Astrocyte of the hippocampus (primary cell): ENCODE measurements at regions not wholly inside any gene's neighbourhood (a gene's known extent, or its start where the extent isn't known, plus 50 kb on each side); places are given as distances from the start of the nearest gene placed in this dataset.

Experiments used
- DNase-seq: peaks from one replicate; pipeline ENCODE4 v3.0.0; 2011; ENCODE audit warnings: low read depth, low spot score

- no peak for DNase-seq
Measured at GRCh38 chr13:95447814-95448213, 104.7 kb upstream of the CLDN10 start.

- peak; percentile 8 for DNase-seq
Measured at GRCh38 chr13:95451656-95452055, 100.9 kb upstream of the CLDN10 start.

DNA sequence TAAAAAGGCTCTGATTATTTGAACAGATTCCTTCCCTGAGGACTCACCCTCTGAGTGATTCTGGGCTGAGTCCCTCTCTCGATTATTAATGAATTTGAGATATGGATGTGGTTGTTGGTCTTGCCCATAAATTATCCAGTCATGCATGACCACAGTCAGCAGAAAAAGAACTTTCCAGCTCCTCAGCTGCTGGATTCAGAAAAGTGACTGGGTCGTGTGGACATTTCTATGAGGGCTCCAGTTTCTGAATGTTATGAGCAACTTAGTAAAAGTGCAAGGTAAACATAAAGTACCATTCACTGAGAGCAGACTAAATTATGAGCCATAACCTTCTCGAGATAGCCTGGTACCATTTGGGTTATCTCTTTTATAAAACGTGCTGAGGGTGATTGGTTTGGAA, 100.1 kb upstream of the CLDN10 start:
- peak; percentile 68 for DNase-seq

- DNase-seq = no peak
Measured at GRCh38 chr13:95455782-95456181, 96.7 kb upstream of the CLDN10 start.

GRCh38 chr13:95456815-95457214, 95.7 kb upstream of the CLDN10 start:
- no peak for DNase-seq

GRCh38 chr13:95457294-95457693, 95.2 kb upstream of the CLDN10 start:
- DNase-seq = no peak

- DNase-seq = peak; percentile 54
Measured at GRCh38 chr13:95462801-95463200, 89.7 kb upstream of the CLDN10 start.

DNA sequence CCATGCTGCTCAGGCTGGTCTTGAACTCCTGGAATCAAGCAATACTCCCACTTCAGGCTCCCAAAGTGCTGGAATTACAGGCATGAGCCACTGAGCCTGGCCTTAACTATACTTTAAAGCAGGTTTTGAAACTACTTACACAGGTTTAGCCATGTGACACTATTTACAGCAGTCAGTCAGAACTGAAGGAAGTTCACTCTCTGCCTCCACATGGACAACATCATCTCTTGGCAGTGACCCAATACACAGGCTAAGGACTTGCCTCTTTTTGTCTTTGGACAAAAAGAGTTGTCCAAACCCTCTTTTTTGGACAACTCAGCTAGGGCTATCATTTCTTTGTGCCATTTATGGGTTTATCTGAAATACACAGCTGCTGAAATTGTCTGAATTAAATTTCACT, 89.0 kb upstream of the CLDN10 start:
- no peak for DNase-seq

GRCh38 chr13:95470574-95471366, 81.8 kb upstream of the CLDN10 start:
- no peak for DNase-seq

DNA sequence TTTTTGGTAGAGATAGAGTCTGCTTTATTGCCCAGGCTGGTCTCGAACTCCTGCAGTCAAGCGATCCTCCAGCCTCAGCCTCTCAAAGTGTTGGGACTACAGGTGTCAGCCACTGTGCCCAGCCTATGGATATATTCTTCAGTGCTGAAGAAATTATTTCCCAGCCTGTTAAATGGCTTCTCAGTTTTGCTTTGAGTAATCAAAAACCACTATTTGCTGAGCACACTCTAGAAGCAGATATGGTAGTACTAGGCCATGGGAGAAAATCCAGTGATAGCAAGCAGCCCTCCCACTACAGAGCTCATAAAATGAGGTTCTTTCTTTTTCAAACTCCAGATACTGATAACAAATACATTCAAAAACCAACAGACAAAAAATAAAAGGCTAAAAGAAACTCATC, 80.6 kb upstream of the CLDN10 start:
- DNase-seq = no peak

DNA sequence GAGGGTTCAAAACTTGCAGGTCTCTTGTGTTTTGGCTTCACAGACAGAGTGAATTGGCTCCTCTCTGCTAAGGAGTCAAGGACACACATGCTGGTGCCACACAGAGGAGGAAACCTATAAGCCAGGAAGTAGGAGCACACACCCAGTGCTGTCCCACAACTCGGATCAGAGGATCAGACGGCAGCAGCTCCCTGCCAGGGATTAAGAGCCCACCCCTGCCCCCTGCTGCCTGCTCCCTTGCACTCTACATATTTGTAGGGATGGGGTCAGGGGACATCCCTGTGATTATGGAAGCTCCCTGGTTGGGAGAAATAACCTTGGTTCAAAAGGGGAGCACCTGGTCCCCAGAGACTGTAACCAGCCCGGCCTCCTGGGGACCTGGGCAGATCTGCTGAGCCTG, 77.5 kb upstream of the CLDN10 start:
- no peak for DNase-seq

- no peak for DNase-seq
Measured at GRCh38 chr13:95477187-95477586, 75.3 kb upstream of the CLDN10 start.

- no peak for DNase-seq
Measured at GRCh38 chr13:95479731-95480130, 72.8 kb upstream of the CLDN10 start.

DNA sequence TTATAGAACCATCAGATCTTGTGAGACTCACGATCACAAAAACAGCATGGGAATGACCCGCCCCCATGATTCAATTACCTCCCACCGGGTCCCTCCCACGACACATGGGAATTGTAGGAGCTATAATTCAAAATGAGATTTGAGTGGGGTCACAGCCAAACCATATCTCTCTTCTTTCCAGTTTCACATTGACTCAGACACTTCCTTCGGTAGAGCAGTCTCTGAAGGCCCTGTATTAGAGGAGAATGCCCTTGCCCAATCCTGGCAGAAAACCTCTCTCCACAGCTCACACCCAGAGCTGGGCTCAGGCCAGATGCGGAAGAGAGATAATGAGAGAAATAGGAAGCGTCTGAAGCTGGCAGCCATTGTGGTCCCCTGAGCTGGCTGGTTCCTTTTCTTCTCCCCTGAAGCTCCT, 72.4 kb upstream of the CLDN10 start:
- DNase-seq = no peak

DNA sequence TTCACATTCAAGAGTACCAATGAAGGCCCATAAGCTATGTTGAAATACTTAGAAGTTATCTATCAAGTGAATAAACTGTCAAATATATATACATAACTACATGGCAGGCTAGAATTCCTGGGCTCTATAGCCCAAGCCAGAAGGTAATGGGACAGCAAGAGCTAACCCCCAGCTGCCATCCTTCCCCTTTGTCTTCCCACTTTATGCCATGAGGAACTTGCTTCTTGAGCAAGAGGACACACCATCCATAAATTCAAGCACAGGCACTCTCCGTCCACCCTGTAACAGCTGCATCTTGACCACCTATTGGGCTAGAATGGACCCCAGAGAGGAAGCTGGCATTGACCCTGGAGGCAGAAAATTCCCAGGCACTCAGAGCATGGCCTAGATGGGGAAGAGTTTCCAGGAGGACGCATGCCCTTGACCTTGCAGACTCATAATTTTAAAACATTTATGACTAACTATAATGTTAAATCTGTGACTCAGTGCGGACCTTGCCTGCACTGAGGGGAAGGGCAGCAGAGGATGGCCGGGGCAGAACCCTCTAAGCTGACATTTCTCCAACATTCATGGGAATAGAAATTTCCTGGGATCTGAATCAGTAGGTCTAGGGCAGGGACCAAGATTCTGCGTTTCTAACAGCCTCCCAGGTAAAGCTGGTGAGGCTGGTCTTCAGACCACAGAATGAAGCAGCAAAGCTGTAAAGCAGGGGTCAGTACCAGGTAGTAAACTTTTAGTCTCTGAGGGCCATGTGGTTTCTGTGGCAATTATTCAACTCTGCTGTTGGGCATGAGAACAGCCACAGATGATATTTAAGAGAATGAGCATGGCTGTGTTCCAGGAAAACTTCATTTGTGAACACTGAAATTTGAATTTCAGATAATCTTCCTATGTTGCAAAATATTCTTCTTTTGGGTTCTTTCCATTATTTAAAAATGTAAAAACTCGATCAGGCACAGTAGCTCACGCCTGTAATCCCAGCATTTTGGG, 71.4 kb upstream of the CLDN10 start:
- no peak for DNase-seq

DNA sequence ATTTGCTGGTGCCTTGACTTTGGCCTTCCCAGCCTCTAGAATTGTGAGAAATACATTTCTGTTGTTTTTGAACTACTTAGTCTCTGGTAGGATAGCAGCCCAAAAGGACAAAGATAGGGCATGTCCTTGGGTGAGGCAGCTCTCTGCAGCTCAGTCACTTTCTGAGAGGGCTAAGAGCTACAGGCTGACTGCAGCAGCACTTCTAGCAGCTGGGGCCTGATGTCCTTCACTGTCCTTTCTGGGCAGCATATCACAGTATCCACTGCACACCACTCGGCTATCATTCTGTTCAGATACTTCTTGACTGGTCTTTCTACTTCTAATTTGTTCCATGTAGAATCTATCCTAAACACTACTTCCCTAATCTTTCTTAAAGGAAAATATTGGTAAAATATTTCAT, 68.5 kb upstream of the CLDN10 start:
- no peak for DNase-seq

GRCh38 chr13:95485045-95485517, 67.4 kb upstream of the CLDN10 start:
- peak; percentile 67 for DNase-seq

- DNase-seq = no peak
Measured at GRCh38 chr13:95485518-95486144, 66.9 kb upstream of the CLDN10 start.

DNA sequence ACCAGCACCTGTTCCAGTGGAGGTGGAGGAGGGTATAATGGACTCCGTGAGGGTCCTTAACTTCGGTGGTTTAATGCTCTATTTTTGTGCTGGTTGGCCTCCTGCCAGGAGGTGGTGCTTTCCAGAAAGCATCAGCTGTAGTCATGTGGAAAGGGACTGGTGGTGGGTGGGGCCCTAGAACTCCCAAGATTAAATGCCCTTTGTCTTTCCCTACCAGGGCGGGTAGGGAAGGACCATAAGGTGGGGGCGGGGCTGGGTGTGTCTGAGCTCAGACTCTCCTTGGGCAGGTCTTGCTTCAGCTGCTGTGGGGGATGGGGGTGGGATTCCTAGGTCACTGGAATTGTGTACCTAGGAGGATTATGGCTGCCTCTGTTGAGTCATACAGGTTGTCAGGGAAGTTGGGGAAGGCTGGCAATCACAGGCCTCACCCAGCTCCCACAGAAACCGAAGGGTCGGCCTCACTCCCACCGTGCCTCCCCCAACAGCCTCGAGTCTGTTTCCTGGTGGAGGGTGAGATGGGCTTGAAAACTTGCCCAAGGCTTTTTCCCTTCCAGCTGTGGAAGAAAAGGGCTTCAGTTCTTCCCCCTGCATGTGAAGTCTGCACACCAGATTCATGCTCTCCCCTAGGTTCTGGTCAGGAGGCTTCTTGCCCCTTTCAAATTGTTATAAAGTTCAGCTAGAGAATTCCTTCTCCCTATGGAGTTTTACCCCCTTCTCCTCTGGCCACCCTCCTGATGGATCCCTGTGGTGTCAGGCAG, 60.3 kb upstream of the CLDN10 start:
- no peak for DNase-seq

DNA sequence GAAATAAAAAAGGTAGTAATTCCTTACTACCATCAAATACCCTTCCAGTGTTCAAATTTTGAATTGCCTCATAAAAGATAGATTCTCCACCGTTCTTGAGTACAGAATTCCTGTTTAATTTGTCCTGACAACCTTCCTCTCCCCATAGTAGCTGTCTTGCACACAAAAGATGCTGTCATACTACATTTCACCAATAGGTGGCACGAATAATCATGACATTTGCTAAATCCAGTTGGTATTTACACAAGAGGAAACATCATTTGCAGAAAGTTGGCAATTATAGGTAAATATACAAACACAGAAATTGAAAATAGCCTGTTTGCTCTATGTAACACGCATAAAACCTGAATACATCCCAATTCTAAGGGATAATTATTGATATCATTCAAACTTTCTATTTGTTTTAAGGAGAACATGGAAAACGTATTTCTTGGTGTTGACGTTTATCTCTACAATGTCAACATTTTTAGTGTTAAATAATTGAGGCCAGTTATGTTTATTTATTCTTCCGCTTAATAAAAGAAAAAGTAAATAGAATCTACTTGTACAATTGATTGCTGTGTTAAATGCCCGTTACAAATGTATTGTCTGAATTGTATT, 58.3 kb upstream of the CLDN10 start:
- peak; percentile 83 for DNase-seq

- DNase-seq = no peak
Measured at GRCh38 chr13:95496485-95496884, 56.0 kb upstream of the CLDN10 start.
